Adipocyte (in vitro differentiated cells): ENCODE measurements at regions not wholly inside any gene's neighbourhood (a gene's known extent, or its start where the extent isn't known, plus 50 kb on each side); places are given as distances from the start of the nearest gene placed in this dataset.

Experiments used
- DNase-seq: peaks from one replicate; pipeline ENCODE4 v3.0.0-alpha.2; 2015; ENCODE audit warnings: low read depth
- H3K27me3 ChIP-seq: replicated peaks from 2 replicates; pipeline ENCODE4 v1.7.0; 2013; ENCODE audit warnings: mild to moderate bottlenecking, low read length, moderate library complexity; ENCODE audit not compliant: control insufficient read depth, insufficient read depth
- H3K36me3 ChIP-seq: 2 replicates; pipeline ENCODE4 v1.7.0; 2013; ENCODE audit warnings: low read length, mild to moderate bottlenecking, moderate library complexity; ENCODE audit not compliant: control insufficient read depth, insufficient read depth, severe bottlenecking
- H3K4me1 ChIP-seq: 2 replicates; pipeline ENCODE4 v1.7.0; 2013; ENCODE audit warnings: mild to moderate bottlenecking, low read length, moderate library complexity; ENCODE audit not compliant: control insufficient read depth, insufficient read depth
- H3K4me3 ChIP-seq: 2 replicates; pipeline ENCODE4 v1.7.0; 2013; ENCODE audit warnings: mild to moderate bottlenecking, low read length, moderate library complexity
- H3K9ac ChIP-seq: 2 replicates; pipeline ENCODE4 v1.7.0; 2013; ENCODE audit warnings: mild to moderate bottlenecking, low read length, moderate library complexity
- H3K9me3 ChIP-seq: 2 replicates; pipeline ENCODE4 v1.7.0; 2013; ENCODE audit warnings: mild to moderate bottlenecking, low read length, moderate library complexity; ENCODE audit not compliant: control insufficient read depth

GRCh38 chr5:152487130-152487529 is 82.1 kb upstream of the NMUR2 start:
- no peak overlapping the region for H3K9ac ChIP-seq
- no peak overlapping the region for H3K4me3 ChIP-seq

GRCh38 chr5:152488869-152489268 is 83.8 kb upstream of the NMUR2 start:
- Histone ChIP-seq H3K36me3 (no peaks in the 10 kb centered on the region), H3K27me3 (no peaks in the 10 kb centered on the region), H3K4me1 (no peaks in the 10 kb centered on the region), H3K9ac (no peak overlapping the region), H3K4me3 (no peak overlapping the region), H3K9me3 (no peaks in the 10 kb centered on the region)
- DNase-seq, result no peak

More at GRCh38 chr5:152487130-152487529, 82.1 kb upstream of the NMUR2 start:
- no peak for DNase-seq
- Histone ChIP-seq H3K36me3 (no peaks in the 10 kb centered on the region), H3K27me3 (no peaks in the 10 kb centered on the region), H3K9me3 (no peaks in the 10 kb centered on the region), H3K4me1 (no peaks in the 10 kb centered on the region)

- Histone ChIP-seq H3K9ac (no peak overlapping the region), H3K4me1 (peaks cover 11% of the 10 kb centered on the region), H3K4me3 (peak overlapping the region; percentile 17), H3K9me3 (peaks cover 12% of the 10 kb centered on the region), H3K36me3 (no peaks in the 10 kb centered on the region), H3K27me3 (no peaks in the 10 kb centered on the region)
- DNase-seq, result no peak
Measured at GRCh38 chr5:152499814-152500535, 94.9 kb upstream of the NMUR2 start.

GRCh38 chr5:152501294-152501693 is 96.2 kb upstream of the NMUR2 start:
- H3K9me3 ChIP-seq, result peaks cover 5% of the 10 kb centered on the region
- DNase-seq, result no peak
- H3K9ac ChIP-seq, result no peak overlapping the region
- H3K27me3 ChIP-seq, result no peaks in the 10 kb centered on the region
- H3K36me3 ChIP-seq, result no peaks in the 10 kb centered on the region
- no peak overlapping the region for H3K4me3 ChIP-seq
- H3K4me1 ChIP-seq, result peaks cover 11% of the 10 kb centered on the region

- H3K4me1 ChIP-seq, result peaks cover 11% of the 10 kb centered on the region
- DNase-seq, result no peak
- no peaks in the 10 kb centered on the region for H3K27me3 ChIP-seq
- no peak overlapping the region for H3K9ac ChIP-seq
- H3K9me3 ChIP-seq, result no peaks in the 10 kb centered on the region
- no peak overlapping the region for H3K4me3 ChIP-seq
- H3K36me3 ChIP-seq, result no peaks in the 10 kb centered on the region
Measured at GRCh38 chr5:152503206-152503605, 98.1 kb upstream of the NMUR2 start.

GRCh38 chr5:152505442-152506042 is 100.5 kb upstream of the NMUR2 start:
- H3K27me3 ChIP-seq, result no peaks in the 10 kb centered on the region
- H3K9me3 ChIP-seq, result no peaks in the 10 kb centered on the region
- no peak overlapping the region for H3K9ac ChIP-seq
- no peaks in the 10 kb centered on the region for H3K36me3 ChIP-seq
- DNase-seq, result peak; percentile 58
- H3K4me1 ChIP-seq, result no peaks in the 10 kb centered on the region
- H3K4me3 ChIP-seq, result no peak overlapping the region

GRCh38 chr5:152511120-152511519 is 106.0 kb upstream of the NMUR2 start:
- Histone ChIP-seq H3K4me1 (no peaks in the 10 kb centered on the region), H3K4me3 (no peak overlapping the region)

GRCh38 chr5:152511531-152512132 is 106.6 kb upstream of the NMUR2 start:
- Histone ChIP-seq H3K4me3 (no peak overlapping the region), H3K9ac (no peak overlapping the region), H3K9me3 (no peaks in the 10 kb centered on the region), H3K27me3 (no peaks in the 10 kb centered on the region), H3K36me3 (no peaks in the 10 kb centered on the region), H3K4me1 (no peaks in the 10 kb centered on the region)
- no peak for DNase-seq

More at GRCh38 chr5:152511120-152511519, 106.0 kb upstream of the NMUR2 start:
- Histone ChIP-seq H3K36me3 (no peaks in the 10 kb centered on the region), H3K9ac (no peak overlapping the region), H3K27me3 (no peaks in the 10 kb centered on the region), H3K9me3 (no peaks in the 10 kb centered on the region)
- DNase-seq, result no peak

- Histone ChIP-seq H3K9me3 (no peaks in the 10 kb centered on the region), H3K9ac (no peak overlapping the region), H3K27me3 (peaks cover 3% of the 10 kb centered on the region), H3K4me3 (no peak overlapping the region), H3K36me3 (no peaks in the 10 kb centered on the region), H3K4me1 (no peaks in the 10 kb centered on the region)
- DNase-seq, result peak; percentile 63
Measured at GRCh38 chr5:152514827-152515397, 109.8 kb upstream of the NMUR2 start.

- DNase-seq, result no peak
- no peaks in the 10 kb centered on the region for H3K9me3 ChIP-seq
- H3K36me3 ChIP-seq, result no peaks in the 10 kb centered on the region
- H3K4me3 ChIP-seq, result no peak overlapping the region
- H3K27me3 ChIP-seq, result no peaks in the 10 kb centered on the region
- H3K4me1 ChIP-seq, result peaks cover 2% of the 10 kb centered on the region
- no peak overlapping the region for H3K9ac ChIP-seq
Measured at GRCh38 chr5:152523964-152524363, 118.9 kb upstream of the NMUR2 start.

GRCh38 chr5:152527358-152528052 is 122.4 kb upstream of the NMUR2 start:
- Histone ChIP-seq H3K4me1 (peaks cover 2% of the 10 kb centered on the region), H3K9me3 (no peaks in the 10 kb centered on the region), H3K4me3 (no peak overlapping the region), H3K36me3 (no peaks in the 10 kb centered on the region), H3K9ac (no peak overlapping the region), H3K27me3 (no peaks in the 10 kb centered on the region)
- DNase-seq, result no peak
